GM12878 (cell line): ENCODE measurements at regions not wholly inside any gene's neighbourhood (a gene's known extent, or its start where the extent isn't known, plus 50 kb on each side); places are given as distances from the start of the nearest gene placed in this dataset.

Experiments used
- ATAC-seq: fragments of 200-7000 bp; cut with Tn5 transposase; 3 replicates; pipeline ENCODE4 v1.9.1; 2020; ENCODE audit warnings: mild to moderate bottlenecking, moderate library complexity
- BruUV-seq: library from RNA; stranded (reverse); fragments of 400-500 nt; replicated peaks from 2 replicates; lab custom pipeline; 2021; lab: Mats Ljungman, UMichigan
- CTCF ChIA-PET: fragments of 300-600 bp; sonication (Branson Sonifier 250); formaldehyde crosslinking; extraction: SDS; loops from one replicate; lab custom pipeline; 2021; ENCODE audit warnings: inconsistent platforms; lab: Yijun Ruan, JAX
- POLR2A ChIA-PET: fragments of 350-600 bp; formaldehyde crosslinking; extraction: SDS; loops from one replicate; lab custom pipeline; 2021; ENCODE audit warnings: inconsistent platforms; lab: Charles Lee
- RAD21 ChIA-PET: fragments of 300-600 bp; sonication (Branson Sonifier 250); formaldehyde crosslinking; loops from one replicate; lab custom pipeline; 2023; ENCODE audit warnings: antibody characterized with exemption; ENCODE audit not compliant: unreplicated experiment; lab: Charles Lee
- SMC1A ChIA-PET: fragments of 300-600 bp; sonication (Branson Sonifier 250); formaldehyde crosslinking; loops from one replicate; lab custom pipeline; 2023; ENCODE audit not compliant: unreplicated experiment, uncharacterized antibody; lab: Charles Lee
- DNase-seq: peaks from one replicate; pipeline ENCODE4 v3.0.0-alpha.2; 2011; ENCODE audit warnings: low read depth, low spot score
- FAIRE-seq: peaks from 3 replicates; lab custom pipeline; 2011; peaks lifted over from hg19 to GRCh38; lab: Jason Lieb, UNC
- H2AFZ ChIP-seq: 2 replicates; pipeline ENCODE4 v1.6.0; 2011; ENCODE audit warnings: low read depth, low read length, control low read depth; ENCODE audit not compliant: control insufficient read depth
- H3K27ac ChIP-seq: 2 replicates; pipeline ENCODE4 v1.5.1; 2011; ENCODE audit warnings: control low read depth; ENCODE audit not compliant: control insufficient read depth, insufficient read depth
- H3K27me3 ChIP-seq, 2 experiments: replicated peaks in 1 of 2; 2 replicates each; pipeline versions ENCODE4 v1.6.0 to v1.6.1; 2011; ENCODE audit warnings: low read length in 1 of 2; ENCODE audit not compliant: control insufficient read depth in 2 of 2, insufficient read depth in 2 of 2
- H3K36me3 ChIP-seq, 2 experiments: 2 replicates each; pipeline ENCODE4 v1.5.1; 2011; ENCODE audit warnings: low read length in 1 of 2; ENCODE audit not compliant: control insufficient read depth in 2 of 2, insufficient read depth in 2 of 2
- H3K4me1 ChIP-seq: 2 replicates; pipeline ENCODE4 v1.6.1; 2011; ENCODE audit warnings: mild to moderate bottlenecking, low read length, moderate library complexity, mixed read lengths; ENCODE audit not compliant: control insufficient read depth, insufficient read depth
- H3K4me2 ChIP-seq: 2 replicates; pipeline ENCODE4 v1.6.0; 2011; ENCODE audit warnings: control low read depth; ENCODE audit not compliant: control insufficient read depth, insufficient read depth
- H3K4me3 ChIP-seq: fragments of 200-600 bp; sonication (generic); 2 replicates; pipeline ENCODE4 v1.5.1; 2016
- H3K79me2 ChIP-seq: 2 replicates; pipeline ENCODE4 v1.6.0; 2011; ENCODE audit warnings: low read length; ENCODE audit not compliant: control insufficient read depth, insufficient read depth
- H3K9ac ChIP-seq: 2 replicates; pipeline ENCODE4 v1.8.0; 2011; ENCODE audit warnings: low read length, control low read depth, mixed read lengths; ENCODE audit not compliant: control insufficient read depth, insufficient read depth
- H3K9me3 ChIP-seq: replicated peaks from 3 replicates; pipeline ENCODE4 v1.5.1; 2011; ENCODE audit warnings: mild to moderate bottlenecking, low read length; ENCODE audit not compliant: control insufficient read depth, insufficient read depth
- H4K20me1 ChIP-seq: 2 replicates; pipeline ENCODE4 v1.6.0; 2011; ENCODE audit not compliant: control insufficient read depth, insufficient read depth
- BCL11A ChIP-seq: IDR thresholded peaks from 2 replicates; pipeline ENCODE4 v1.6.1; 2011; ENCODE audit warnings: low read depth, low read length
- BMI1 ChIP-seq: fragments of 450-650 bp; IDR thresholded peaks from 2 replicates; pipeline ENCODE4 v1.6.1; 2016; ENCODE audit warnings: mild to moderate bottlenecking, moderate library complexity, borderline replicate concordance
- ETV6 ChIP-seq, 2 experiments: fragments of 450-650 bp in 1 of 2; IDR thresholded peaks in 1 of 2; conservative IDR thresholded peaks in 1 of 2; 2 replicates each; pipeline ENCODE4 v1.6.1; 2014; ENCODE audit warnings: antibody characterized with exemption in 1 of 2, borderline replicate concordance in 1 of 2, low read depth in 1 of 2, mild to moderate bottlenecking in 1 of 2, moderate library complexity in 1 of 2
- FOXM1 ChIP-seq: IDR thresholded peaks from 2 replicates; pipeline ENCODE4 v1.6.1; 2012; ENCODE audit warnings: low read depth, mild to moderate bottlenecking, inconsistent platforms, low read length, moderate library complexity
- POLR2A ChIP-seq: IDR thresholded peaks from 2 replicates; pipeline ENCODE4 v1.6.1; 2011; ENCODE audit warnings: low read depth, mild to moderate bottlenecking, low read length
- POLR2AphosphoS5 ChIP-seq: IDR thresholded peaks from 2 replicates; pipeline ENCODE4 v1.6.1; 2011; ENCODE audit warnings: mild to moderate bottlenecking, low read length, inconsistent platforms
- RAD51 ChIP-seq: fragments of 450-650 bp; IDR thresholded peaks from 2 replicates; pipeline ENCODE4 v1.6.1; 2016; ENCODE audit warnings: moderate library complexity, mild to moderate bottlenecking, inconsistent platforms
- SPI1 ChIP-seq: IDR thresholded peaks from 2 replicates; pipeline ENCODE4 v1.6.1; 2011; ENCODE audit warnings: low read depth, mild to moderate bottlenecking, low read length, moderate library complexity, borderline replicate concordance; ENCODE audit not compliant: insufficient read depth
- WGBS: methylation state at CpG from one replicate; pipeline ENCODE4 v1.1.6; 2016; ENCODE audit warnings: low lambda C conversion rate; ENCODE audit not compliant: insufficient replicate concordance, insufficient coverage; ENCODE audit errors: missing lambda C conversion rate; 5-methylcytosine and 5-hydroxymethylcytosine counted together
- in situ Hi-C: fragments of 300-500 bp; cut with MboI; formaldehyde crosslinking; loops from 9 replicates; pipeline ENCODE4 v1.14.3; 2018; ENCODE audit warnings: mixed read lengths
- intact Hi-C: fragments of 100-400 bp; cut with micrococcal nuclease; formaldehyde crosslinking; loops from one replicate; pipeline ENCODE4 v1.14.2; 2022; ENCODE audit not compliant: unreplicated experiment
- TF ChIP-seq, protein P1 (sequence below): fragments of 450-650 bp; conservative IDR thresholded peaks from 2 replicates; pipeline ENCODE4 v1.6.1; 2017; ENCODE audit warnings: mild to moderate bottlenecking, moderate library complexity
- TF ChIP-seq, protein P2 (sequence below): IDR thresholded peaks from 2 replicates; pipeline ENCODE4 v1.6.1; 2012; ENCODE audit warnings: low read depth, low read length, improper control_type of control experiment
- TF ChIP-seq, protein P3 (sequence below): fragments of 450-650 bp; IDR thresholded peaks from 2 replicates; pipeline ENCODE4 v1.6.1; 2014; ENCODE audit warnings: mild to moderate bottlenecking
- TF ChIP-seq, protein P4 (sequence below): IDR thresholded peaks from 2 replicates; pipeline ENCODE4 v1.6.1; 2011; ENCODE audit warnings: low read depth, low read length, improper control_type of control experiment, borderline replicate concordance
- TF ChIP-seq, protein P5 (sequence below), 3 experiments: IDR thresholded peaks in 2 of 3; conservative IDR thresholded peaks in 1 of 3; 2 replicates each; pipeline ENCODE4 v1.5.1; 2011; ENCODE audit warnings: low read depth in 3 of 3, low read length in 3 of 3, mild to moderate bottlenecking in 3 of 3, control low read depth in 2 of 3, moderate library complexity in 2 of 3, inconsistent platforms in 1 of 3, mixed read lengths in 1 of 3; ENCODE audit not compliant: control insufficient read depth in 2 of 3, insufficient read depth in 1 of 3; ENCODE audit errors: extremely low read depth in 1 of 3

DNA sequence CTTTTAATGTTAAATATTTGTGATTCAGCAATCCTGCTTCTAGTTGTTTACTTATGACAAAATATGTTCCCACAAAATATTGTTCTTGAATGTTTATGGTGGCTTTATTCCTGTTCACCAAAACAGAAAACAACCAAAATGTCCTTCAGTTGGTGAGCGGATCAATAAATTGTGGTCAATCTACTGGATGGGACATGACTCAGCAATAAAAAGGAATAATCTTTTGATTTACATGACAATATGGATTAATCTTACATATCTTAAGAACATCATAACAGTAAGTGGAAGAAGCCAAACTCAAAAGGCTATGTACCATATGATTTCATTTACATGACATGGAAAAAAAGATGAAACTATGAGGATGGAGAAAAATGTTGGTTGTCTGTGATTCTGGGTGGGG, 691.3 kb upstream of the GHITM start (continued):
- TF ChIP-seq, protein P1, sequence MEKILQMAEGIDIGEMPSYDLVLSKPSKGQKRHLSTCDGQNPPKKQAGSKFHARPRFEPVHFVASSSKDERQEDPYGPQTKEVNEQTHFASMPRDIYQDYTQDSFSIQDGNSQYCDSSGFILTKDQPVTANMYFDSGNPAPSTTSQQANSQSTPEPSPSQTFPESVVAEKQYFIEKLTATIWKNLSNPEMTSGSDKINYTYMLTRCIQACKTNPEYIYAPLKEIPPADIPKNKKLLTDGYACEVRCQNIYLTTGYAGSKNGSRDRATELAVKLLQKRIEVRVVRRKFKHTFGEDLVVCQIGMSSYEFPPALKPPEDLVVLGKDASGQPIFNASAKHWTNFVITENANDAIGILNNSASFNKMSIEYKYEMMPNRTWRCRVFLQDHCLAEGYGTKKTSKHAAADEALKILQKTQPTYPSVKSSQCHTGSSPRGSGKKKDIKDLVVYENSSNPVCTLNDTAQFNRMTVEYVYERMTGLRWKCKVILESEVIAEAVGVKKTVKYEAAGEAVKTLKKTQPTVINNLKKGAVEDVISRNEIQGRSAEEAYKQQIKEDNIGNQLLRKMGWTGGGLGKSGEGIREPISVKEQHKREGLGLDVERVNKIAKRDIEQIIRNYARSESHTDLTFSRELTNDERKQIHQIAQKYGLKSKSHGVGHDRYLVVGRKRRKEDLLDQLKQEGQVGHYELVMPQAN: no peak
- TF ChIP-seq FOXM1: no peak
- TF ChIP-seq BMI1: no peak
- TF ChIP-seq, protein P2, sequence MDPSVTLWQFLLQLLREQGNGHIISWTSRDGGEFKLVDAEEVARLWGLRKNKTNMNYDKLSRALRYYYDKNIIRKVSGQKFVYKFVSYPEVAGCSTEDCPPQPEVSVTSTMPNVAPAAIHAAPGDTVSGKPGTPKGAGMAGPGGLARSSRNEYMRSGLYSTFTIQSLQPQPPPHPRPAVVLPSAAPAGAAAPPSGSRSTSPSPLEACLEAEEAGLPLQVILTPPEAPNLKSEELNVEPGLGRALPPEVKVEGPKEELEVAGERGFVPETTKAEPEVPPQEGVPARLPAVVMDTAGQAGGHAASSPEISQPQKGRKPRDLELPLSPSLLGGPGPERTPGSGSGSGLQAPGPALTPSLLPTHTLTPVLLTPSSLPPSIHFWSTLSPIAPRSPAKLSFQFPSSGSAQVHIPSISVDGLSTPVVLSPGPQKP: no peak

DNA sequence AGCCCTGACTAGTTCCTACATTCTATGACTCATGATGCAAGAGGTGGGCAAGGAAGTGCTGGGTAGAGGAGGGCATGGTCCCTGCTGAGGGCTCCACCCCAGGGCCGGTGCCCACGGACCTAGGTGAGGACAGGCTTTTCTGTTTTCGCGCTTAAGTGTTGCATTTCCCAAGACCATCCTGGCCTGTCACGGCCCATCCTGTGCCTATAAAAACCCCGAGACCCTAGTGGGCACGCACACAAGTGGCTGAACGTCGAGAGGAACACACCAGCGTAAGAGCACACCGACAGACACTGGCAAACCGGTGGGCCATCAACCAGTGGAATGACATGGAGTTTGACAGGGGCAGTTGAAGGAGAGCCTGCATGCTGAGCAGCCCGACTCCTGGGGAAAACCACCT, 680.7 kb upstream of the GHITM start:
- ChIA-PET SMC1A (no interaction called here), RAD21 (no interaction called here), POLR2A (no interaction called here), CTCF (no interaction called here)
- Histone ChIP-seq H3K27ac (no peak overlapping the region), H3K9me3 (no peaks in the 10 kb centered on the region; the same call in 2 of the 3 replicates), H3K9ac (no peak overlapping the region), H3K4me3 (no peak overlapping the region), H3K27me3 (no peaks in the 10 kb centered on the region), H4K20me1 (no peaks in the 10 kb centered on the region), H3K4me1 (no peaks in the 10 kb centered on the region), H3K36me3 (no peaks in the 10 kb centered on the region), H3K79me2 (no peaks in the 10 kb centered on the region), H3K4me2 (no peak overlapping the region), H2AFZ (no peak overlapping the region)
- TF ChIP-seq BCL11A (no peak), POLR2AphosphoS5 (no peak), RAD51 (no peak), POLR2A (no peak), SPI1 (no peak), ETV6 (conservative IDR thresholded peaks at IDR 0.05 in 1 of 2, IDR thresholded peaks at IDR 0.05 in 1 of 2; ENCODE audit: borderline replicate concordance in 1 of 2, low read depth in 1 of 2) (no peak)
- TF ChIP-seq, protein P3, sequence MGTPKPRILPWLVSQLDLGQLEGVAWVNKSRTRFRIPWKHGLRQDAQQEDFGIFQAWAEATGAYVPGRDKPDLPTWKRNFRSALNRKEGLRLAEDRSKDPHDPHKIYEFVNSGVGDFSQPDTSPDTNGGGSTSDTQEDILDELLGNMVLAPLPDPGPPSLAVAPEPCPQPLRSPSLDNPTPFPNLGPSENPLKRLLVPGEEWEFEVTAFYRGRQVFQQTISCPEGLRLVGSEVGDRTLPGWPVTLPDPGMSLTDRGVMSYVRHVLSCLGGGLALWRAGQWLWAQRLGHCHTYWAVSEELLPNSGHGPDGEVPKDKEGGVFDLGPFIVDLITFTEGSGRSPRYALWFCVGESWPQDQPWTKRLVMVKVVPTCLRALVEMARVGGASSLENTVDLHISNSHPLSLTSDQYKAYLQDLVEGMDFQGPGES: no peak
- TF ChIP-seq, protein P4, sequence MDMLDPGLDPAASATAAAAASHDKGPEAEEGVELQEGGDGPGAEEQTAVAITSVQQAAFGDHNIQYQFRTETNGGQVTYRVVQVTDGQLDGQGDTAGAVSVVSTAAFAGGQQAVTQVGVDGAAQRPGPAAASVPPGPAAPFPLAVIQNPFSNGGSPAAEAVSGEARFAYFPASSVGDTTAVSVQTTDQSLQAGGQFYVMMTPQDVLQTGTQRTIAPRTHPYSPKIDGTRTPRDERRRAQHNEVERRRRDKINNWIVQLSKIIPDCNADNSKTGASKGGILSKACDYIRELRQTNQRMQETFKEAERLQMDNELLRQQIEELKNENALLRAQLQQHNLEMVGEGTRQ: no peak
- TF ChIP-seq, protein P5, sequence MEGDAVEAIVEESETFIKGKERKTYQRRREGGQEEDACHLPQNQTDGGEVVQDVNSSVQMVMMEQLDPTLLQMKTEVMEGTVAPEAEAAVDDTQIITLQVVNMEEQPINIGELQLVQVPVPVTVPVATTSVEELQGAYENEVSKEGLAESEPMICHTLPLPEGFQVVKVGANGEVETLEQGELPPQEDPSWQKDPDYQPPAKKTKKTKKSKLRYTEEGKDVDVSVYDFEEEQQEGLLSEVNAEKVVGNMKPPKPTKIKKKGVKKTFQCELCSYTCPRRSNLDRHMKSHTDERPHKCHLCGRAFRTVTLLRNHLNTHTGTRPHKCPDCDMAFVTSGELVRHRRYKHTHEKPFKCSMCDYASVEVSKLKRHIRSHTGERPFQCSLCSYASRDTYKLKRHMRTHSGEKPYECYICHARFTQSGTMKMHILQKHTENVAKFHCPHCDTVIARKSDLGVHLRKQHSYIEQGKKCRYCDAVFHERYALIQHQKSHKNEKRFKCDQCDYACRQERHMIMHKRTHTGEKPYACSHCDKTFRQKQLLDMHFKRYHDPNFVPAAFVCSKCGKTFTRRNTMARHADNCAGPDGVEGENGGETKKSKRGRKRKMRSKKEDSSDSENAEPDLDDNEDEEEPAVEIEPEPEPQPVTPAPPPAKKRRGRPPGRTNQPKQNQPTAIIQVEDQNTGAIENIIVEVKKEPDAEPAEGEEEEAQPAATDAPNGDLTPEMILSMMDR (IDR thresholded peaks at IDR 0.05 in 2 of 3, conservative IDR thresholded peaks at IDR 0.05 in 1 of 3; ENCODE audit: control insufficient read depth in 2 of 3, extremely low read depth in 1 of 3, insufficient read depth in 1 of 3, low read depth in 3 of 3, low read length in 3 of 3): no peak
- FAIRE-seq: no peak
- in situ Hi-C loops (no loop called here), intact Hi-C loops (no loop called here)
- BruUV-seq: no TSS peak
- 45% methylated on average over 13 of the region's 13 CpGs for WGBS
- no peak for DNase-seq
- no peak for ATAC-seq
